Ovary (tissue), 7 donors: ENCODE measurements at regions not wholly inside any gene's neighbourhood (a gene's known extent, or its start where the extent isn't known, plus 50 kb on each side); places are given as distances from the start of the nearest gene placed in this dataset.

Experiments
- DNase-seq, 5 donors: peaks; one replicate each; pipeline ENCODE4 v3.0.0-alpha.2; 2019 to 2020
- H3K27ac ChIP-seq, 2 donors: fragments of 200-600 bp; one replicate each; pipeline versions ENCODE4 v1.5.1 to v1.8.0; 2019 to 2022
- H3K27me3 ChIP-seq: fragments of 200-600 bp; one replicate; pipeline ENCODE4 v1.8.0; 2022
- H3K36me3 ChIP-seq: fragments of 200-600 bp; sonication (generic); one replicate; pipeline ENCODE4 v1.5.1; 2019
- H3K4me1 ChIP-seq: one replicate; pipeline ENCODE4 v1.8.1; 2013; ENCODE audit warnings: mild to moderate bottlenecking, moderate library complexity; ENCODE audit not compliant: insufficient read depth
- H3K4me3 ChIP-seq: fragments of 200-600 bp; sonication (generic); one replicate; pipeline ENCODE4 v1.5.1; 2017
- H3K9me3 ChIP-seq, 2 donors: fragments of 200-600 bp in 1 of 2; sonication (generic) in 1 of 2; one replicate each; pipeline versions ENCODE4 v1.5.1 to v1.8.1; 2013 to 2019; ENCODE audit warnings: mild to moderate bottlenecking in 1 of 2, moderate library complexity in 1 of 2
- EP300 ChIP-seq: sonication (generic); formaldehyde crosslinking; IDR thresholded peaks from one replicate; pipeline ENCODE4 v1.6.1; 2017; ENCODE audit warnings: antibody characterized with exemption
- POLR2A ChIP-seq: fragments of 450-650 bp; IDR thresholded peaks from one replicate; pipeline ENCODE4 v1.6.1; 2017; ENCODE audit warnings: antibody characterized with exemption, mild to moderate bottlenecking, moderate library complexity
- WGBS, 3 donors: extraction: QIAGEN DNeasy Blood & Tissue Kit in 1 of 3; methylation state at CpG; one replicate each; pipeline versions ENCODE4 v1.1.5 to v1.1.7; 2013 to 2017; 5-methylcytosine and 5-hydroxymethylcytosine counted together
- intact Hi-C, 4 donors: fragments of 100-400 bp; cut with DNase I; formaldehyde crosslinking; loops; one replicate each; pipeline versions ENCODE4 v1.11.0 to v1.15.1; 2022 to 2023
- TF ChIP-seq, protein P1 (sequence below), 3 donors: fragments of 450-650 bp in 2 of 3; fragments of 200-600 bp in 1 of 3; IDR thresholded peaks; one replicate each; pipeline versions ENCODE4 v1.5.1 to v1.8.0; 2016 to 2022; ENCODE audit warnings: antibody characterized with exemption in 3 of 3, mild to moderate bottlenecking in 1 of 3
- donor health status: DM: no; HTN: no; CAD: no; lungs with moderate emphysema.
- donor health status: DM: no; HTN: no; CAD: no.
- donor health status: Bipolar disorder and iron deficiency.
- donor health status: DM: no; HTN: no; CAD: no.
- donor health status: DM: yes; HTN: yes; CAD: no.

DNA sequence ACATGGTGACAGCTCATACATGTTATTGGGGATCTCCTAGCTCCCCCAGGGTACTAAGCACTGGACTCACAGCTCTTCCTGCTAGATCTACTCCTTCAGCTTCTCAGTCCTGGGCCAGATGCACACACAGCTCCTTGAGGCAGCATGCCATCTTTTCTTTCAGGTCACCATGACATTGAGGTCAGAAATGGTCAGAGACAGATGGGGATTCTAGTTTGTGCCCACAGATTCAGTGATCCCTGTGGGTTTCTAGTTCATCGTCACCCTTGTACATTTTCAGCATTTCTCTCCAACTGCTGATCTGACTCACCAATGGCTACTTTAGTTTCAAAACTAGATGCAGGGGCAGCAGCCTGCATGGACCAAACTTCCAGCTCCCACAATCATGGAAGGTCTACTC, 560.7 kb upstream of the PSMD7 start:
- no peaks in the 10 kb centered on the region for H3K27me3 ChIP-seq
- no peaks in the 10 kb centered on the region for H3K4me1 ChIP-seq
- no peak for TF ChIP-seq POLR2A
- TF ChIP-seq EP300: no peak
- TF ChIP-seq, protein P1, sequence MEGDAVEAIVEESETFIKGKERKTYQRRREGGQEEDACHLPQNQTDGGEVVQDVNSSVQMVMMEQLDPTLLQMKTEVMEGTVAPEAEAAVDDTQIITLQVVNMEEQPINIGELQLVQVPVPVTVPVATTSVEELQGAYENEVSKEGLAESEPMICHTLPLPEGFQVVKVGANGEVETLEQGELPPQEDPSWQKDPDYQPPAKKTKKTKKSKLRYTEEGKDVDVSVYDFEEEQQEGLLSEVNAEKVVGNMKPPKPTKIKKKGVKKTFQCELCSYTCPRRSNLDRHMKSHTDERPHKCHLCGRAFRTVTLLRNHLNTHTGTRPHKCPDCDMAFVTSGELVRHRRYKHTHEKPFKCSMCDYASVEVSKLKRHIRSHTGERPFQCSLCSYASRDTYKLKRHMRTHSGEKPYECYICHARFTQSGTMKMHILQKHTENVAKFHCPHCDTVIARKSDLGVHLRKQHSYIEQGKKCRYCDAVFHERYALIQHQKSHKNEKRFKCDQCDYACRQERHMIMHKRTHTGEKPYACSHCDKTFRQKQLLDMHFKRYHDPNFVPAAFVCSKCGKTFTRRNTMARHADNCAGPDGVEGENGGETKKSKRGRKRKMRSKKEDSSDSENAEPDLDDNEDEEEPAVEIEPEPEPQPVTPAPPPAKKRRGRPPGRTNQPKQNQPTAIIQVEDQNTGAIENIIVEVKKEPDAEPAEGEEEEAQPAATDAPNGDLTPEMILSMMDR (IDR thresholded peaks at IDR 0.05): no peak
- no peaks in the 10 kb centered on the region for H3K36me3 ChIP-seq
- no peak overlapping the region for H3K27ac ChIP-seq
- intact Hi-C loops: loop anchor here in 2 of 4 donors (1.0 to 10.0 kb wide), 2 partner anchors 36 to 71 kb away; no protein-coding TSS in a partner anchor
- no peak overlapping the region for H3K4me3 ChIP-seq
- DNase-seq: no peak
- no peaks in the 10 kb centered on the region for H3K9me3 ChIP-seq
- 71 to 91% (median 90%) methylated on average over 1 of the region's 1 CpG for WGBS, 3 donors

DNA sequence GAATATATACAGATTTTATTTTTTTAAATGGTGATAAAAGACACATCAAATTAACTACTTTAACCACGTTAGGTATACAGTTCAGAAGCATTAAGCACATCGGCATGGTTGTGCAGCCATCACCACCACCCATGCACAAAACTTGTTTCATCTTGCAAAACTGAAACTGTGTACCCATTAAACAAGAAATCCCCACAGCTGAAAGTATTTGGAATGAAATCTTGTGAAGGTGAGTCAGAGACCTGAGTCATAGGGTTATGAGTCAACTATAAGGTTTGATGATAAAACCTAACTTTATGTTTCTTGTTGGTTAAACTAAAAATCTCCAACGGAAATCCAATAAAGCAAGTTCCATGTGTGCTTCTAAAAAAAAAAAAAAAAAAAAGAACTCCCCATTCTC, 561.6 kb upstream of the PSMD7 start:
- no peak overlapping the region for H3K4me3 ChIP-seq
- H3K27me3 ChIP-seq: no peaks in the 10 kb centered on the region
- no peak overlapping the region for H3K27ac ChIP-seq
- H3K4me1 ChIP-seq: no peaks in the 10 kb centered on the region
- no peaks in the 10 kb centered on the region for H3K36me3 ChIP-seq
- 72 to 80% (median 78%) methylated on average over 3 of the region's 3 CpGs for WGBS, 3 donors
- intact Hi-C loops: loop anchor here in 1 of 4 donors (10.0 kb wide), 1 partner anchor 70 kb away; no protein-coding TSS in a partner anchor
- TF ChIP-seq, protein P1 (IDR thresholded peaks at IDR 0.05): no peak
- TF ChIP-seq EP300: no peak
- no peak for DNase-seq
- H3K9me3 ChIP-seq: no peaks in the 10 kb centered on the region

DNA sequence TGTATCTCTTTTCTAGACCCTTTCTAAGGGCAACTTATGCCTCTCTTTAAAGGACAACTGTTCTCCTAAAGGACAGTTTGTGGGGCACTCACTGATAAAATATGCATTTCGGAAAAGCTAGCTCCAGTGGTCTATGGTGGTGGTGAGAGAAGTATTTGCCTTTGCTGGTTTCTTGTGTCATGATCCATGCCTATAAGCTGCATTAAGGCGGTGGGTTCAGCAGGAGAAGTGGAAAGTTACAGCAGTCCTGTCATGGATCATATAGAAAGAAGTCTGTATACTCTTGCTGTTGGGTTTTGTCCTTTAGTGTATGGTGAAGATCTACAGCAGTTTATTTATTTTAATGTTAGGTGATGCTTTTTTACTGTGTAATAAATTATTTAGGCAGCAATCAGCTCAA, 563.9 kb upstream of the PSMD7 start:
- intact Hi-C loops: loop anchor here in 1 of 4 donors (10.0 kb wide), 1 partner anchor 68 kb away; no protein-coding TSS in a partner anchor
- Histone ChIP-seq H3K36me3 (no peaks in the 10 kb centered on the region), H3K27ac (no peak overlapping the region), H3K4me1 (no peaks in the 10 kb centered on the region), H3K9me3 (no peaks in the 10 kb centered on the region), H3K27me3 (no peaks in the 10 kb centered on the region), H3K4me3 (no peak overlapping the region)
- TF ChIP-seq POLR2A (no peak), EP300 (no peak)
- TF ChIP-seq, protein P1 (IDR thresholded peaks at IDR 0.05): no peak
- no peak for DNase-seq
- WGBS, 3 donors: 74 to 89% (median 86%) methylated on average over 2 of the region's 2 CpGs

DNA sequence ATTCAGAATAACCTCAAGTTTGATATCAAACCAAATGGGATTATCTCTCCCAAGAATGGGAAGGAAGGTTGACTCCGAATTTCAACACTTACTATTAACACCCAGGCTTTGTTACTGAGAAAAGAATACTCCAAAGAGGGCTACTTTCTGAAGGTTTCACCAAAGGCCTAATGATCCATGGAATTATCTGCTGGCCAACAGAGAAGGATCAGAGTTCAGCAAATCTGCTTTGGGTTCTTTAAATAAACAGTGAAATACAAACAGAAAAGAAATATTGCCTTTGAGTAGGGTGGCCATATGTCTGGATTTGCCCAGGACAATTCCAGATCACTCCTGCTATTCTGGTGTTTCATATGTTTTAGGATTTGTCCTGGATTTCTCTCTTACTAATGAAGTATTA, 564.5 kb upstream of the PSMD7 start:
- H3K9me3 ChIP-seq: no peaks in the 10 kb centered on the region
- intact Hi-C loops: loop anchor here in 1 of 4 donors (10.0 kb wide), 1 partner anchor 67 kb away; no protein-coding TSS in a partner anchor
- no peak for TF ChIP-seq POLR2A
- TF ChIP-seq, protein P1 (IDR thresholded peaks at IDR 0.05): no peak
- no peak for TF ChIP-seq EP300
- H3K4me3 ChIP-seq: no peak overlapping the region
- H3K36me3 ChIP-seq: no peaks in the 10 kb centered on the region
- WGBS, 3 donors: 74 to 82% (median 77%) methylated on average over 1 of the region's 1 CpG
- no peak overlapping the region for H3K27ac ChIP-seq
- H3K27me3 ChIP-seq: no peaks in the 10 kb centered on the region
- no peaks in the 10 kb centered on the region for H3K4me1 ChIP-seq
- no peak for DNase-seq
